ENCODE measurements at regions not wholly inside any gene's neighbourhood (a gene's known extent, or its start where the extent isn't known, plus 50 kb on each side); places are given as distances from the start of the nearest gene placed in this dataset.

DNA sequence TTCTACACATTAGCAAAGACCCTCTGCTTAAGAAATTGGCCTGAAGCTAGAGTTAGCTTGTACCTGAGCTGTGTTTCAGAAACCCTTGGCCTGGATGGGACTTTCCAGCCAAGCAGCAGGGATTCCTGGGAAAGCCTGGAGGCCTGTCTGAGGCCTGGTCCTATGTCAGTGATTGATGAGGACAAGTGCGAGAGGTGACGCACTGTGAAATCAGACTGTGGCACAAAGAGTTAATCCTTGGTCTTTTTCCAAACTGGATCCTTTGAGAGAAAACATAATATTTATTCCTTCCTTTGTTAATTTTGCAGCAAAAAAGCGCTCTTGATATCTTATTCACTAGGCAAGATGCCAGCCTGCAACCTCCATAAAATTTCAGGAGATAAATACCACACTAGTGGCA, 225.0 kb upstream of the ATP11B start:
- TF ChIP-seq POLR2A (IDR thresholded peaks at IDR 0.05) (no peak), CTCF (IDR thresholded peaks at IDR 0.05) (no peak)

All from testis (tissue), 2 donors.